Natural killer cell (primary cell): ENCODE measurements at regions not wholly inside any gene's neighbourhood (a gene's known extent, or its start where the extent isn't known, plus 50 kb on each side); places are given as distances from the start of the nearest gene placed in this dataset.

Experiments
- ATAC-seq, 3 donors: fragments of 150-1000 bp in 2 of 3; fragments of 200-7000 bp in 1 of 3; cut with Tn5 transposase; 1 replicate in 1 of 3; 2 replicates in 2 of 3; pipeline ENCODE4 v1.10.0; 2021; ENCODE audit warnings: mild to moderate bottlenecking in 2 of 3, moderate library complexity in 2 of 3
- DNase-seq, 2 donors: peaks; one replicate each; pipeline versions ENCODE4 v3.0.0 to v3.0.0-alpha.2; 2013 to 2021; ENCODE audit warnings: mixed read lengths in 1 of 2
- H3K27ac ChIP-seq: one replicate; pipeline ENCODE4 v1.5.1; 2013; ENCODE audit warnings: mild to moderate bottlenecking, low read length
- H3K27me3 ChIP-seq: one replicate; pipeline ENCODE4 v1.6.1; 2013; ENCODE audit warnings: low read length; ENCODE audit not compliant: control insufficient read depth, insufficient read depth
- H3K36me3 ChIP-seq: one replicate; pipeline ENCODE4 v1.6.1; 2013; ENCODE audit warnings: low read length; ENCODE audit not compliant: control insufficient read depth, insufficient read depth
- H3K4me1 ChIP-seq: one replicate; pipeline ENCODE4 v1.6.1; 2013; ENCODE audit warnings: low read length; ENCODE audit not compliant: control insufficient read depth, insufficient read depth
- H3K4me3 ChIP-seq: one replicate; pipeline ENCODE4 v1.5.1; 2013; ENCODE audit warnings: low read length
- H3K9me3 ChIP-seq: one replicate; pipeline ENCODE4 v1.6.1; 2013; ENCODE audit warnings: low read length; ENCODE audit not compliant: control insufficient read depth, insufficient read depth
- H3K27ac Mint-ChIP-seq, 2 donors: one replicate each; pipeline ENCODE4 v1.8.0; 2022; ENCODE audit warnings: mild to moderate bottlenecking in 2 of 2, mixed read lengths in 2 of 2, moderate library complexity in 1 of 2
- H3K27me3 Mint-ChIP-seq, 2 donors: one replicate each; pipeline ENCODE4 v1.8.0; 2022; ENCODE audit warnings: low read depth in 2 of 2, mixed read lengths in 2 of 2
- H3K36me3 Mint-ChIP-seq: one replicate; pipeline ENCODE4 v1.8.0; 2022; ENCODE audit warnings: mixed read lengths
- H3K4me1 Mint-ChIP-seq, 2 donors: one replicate each; pipeline ENCODE4 v1.8.0; 2022; ENCODE audit warnings: mixed read lengths in 2 of 2
- H3K4me3 Mint-ChIP-seq: one replicate; pipeline ENCODE4 v1.8.0; 2022; ENCODE audit warnings: mild to moderate bottlenecking, moderate library complexity, mixed read lengths
- H3K9me3 Mint-ChIP-seq, 2 donors: one replicate each; pipeline ENCODE4 v1.8.0; 2022; ENCODE audit warnings: mixed read lengths in 2 of 2
- WGBS: methylation state at CpG from one replicate; pipeline ENCODE4 v1.1.7; 2013; ENCODE audit warnings: missing lambda C conversion rate; ENCODE audit not compliant: insufficient coverage; 5-methylcytosine and 5-hydroxymethylcytosine counted together
- intact Hi-C: fragments of 100-400 bp; cut with micrococcal nuclease; formaldehyde crosslinking; loops from one replicate; pipeline ENCODE4 v1.14.2; 2022
- TF ChIP-seq, protein P1 (sequence below): fragments of 200-600 bp; IDR thresholded peaks from one replicate; pipeline ENCODE4 v1.8.0; 2022; ENCODE audit warnings: antibody characterized with exemption

DNA sequence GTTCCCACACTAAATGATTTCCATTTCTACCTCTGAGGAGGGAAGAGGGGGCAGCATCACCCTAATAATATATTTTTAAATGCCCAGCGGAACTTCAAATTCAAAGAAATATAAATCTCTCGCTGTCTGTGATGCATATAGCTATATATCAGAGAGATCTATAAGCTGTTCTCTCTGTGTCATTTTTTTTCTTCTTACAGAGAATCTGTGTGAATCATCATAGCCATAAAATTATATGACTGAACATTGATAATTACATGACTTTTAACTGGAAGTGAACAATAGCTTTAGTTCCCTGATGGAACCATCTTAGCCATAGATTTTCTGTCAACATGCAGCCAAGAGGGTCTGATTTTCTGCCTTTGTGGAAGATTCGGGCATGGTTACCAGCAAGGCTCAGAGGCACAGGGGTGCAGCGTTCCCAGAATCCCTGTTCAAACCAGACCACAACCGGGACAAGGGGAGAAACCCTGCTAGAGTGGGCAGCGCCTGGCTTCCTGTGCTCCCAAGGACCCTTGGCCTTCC lies 93.7 kb upstream of the OSMR start:
- no peaks in the 10 kb centered on the region for H3K27me3 ChIP-seq
- H3K9me3 Mint-ChIP-seq, result peaks cover 0 to 2% of the 10 kb centered on the region in 2 donors
- no peak for ATAC-seq
- no peak overlapping the region for H3K27ac Mint-ChIP-seq
- WGBS, result 78% methylated on average over 4 of the region's 6 CpGs
- DNase-seq, result no peak
- H3K36me3 Mint-ChIP-seq, result no peaks in the 10 kb centered on the region
- no peaks in the 10 kb centered on the region for H3K4me1 ChIP-seq
- H3K9me3 ChIP-seq, result no peaks in the 10 kb centered on the region
- H3K4me3 ChIP-seq, result no peak overlapping the region
- H3K4me1 Mint-ChIP-seq, result no peaks in the 10 kb centered on the region
- peaks cover 6 to 11% of the 10 kb centered on the region in 2 donors for H3K27me3 Mint-ChIP-seq
- H3K27ac ChIP-seq, result no peak overlapping the region
- H3K4me3 Mint-ChIP-seq, result no peak overlapping the region
- no peaks in the 10 kb centered on the region for H3K36me3 ChIP-seq
- TF ChIP-seq, protein P1, sequence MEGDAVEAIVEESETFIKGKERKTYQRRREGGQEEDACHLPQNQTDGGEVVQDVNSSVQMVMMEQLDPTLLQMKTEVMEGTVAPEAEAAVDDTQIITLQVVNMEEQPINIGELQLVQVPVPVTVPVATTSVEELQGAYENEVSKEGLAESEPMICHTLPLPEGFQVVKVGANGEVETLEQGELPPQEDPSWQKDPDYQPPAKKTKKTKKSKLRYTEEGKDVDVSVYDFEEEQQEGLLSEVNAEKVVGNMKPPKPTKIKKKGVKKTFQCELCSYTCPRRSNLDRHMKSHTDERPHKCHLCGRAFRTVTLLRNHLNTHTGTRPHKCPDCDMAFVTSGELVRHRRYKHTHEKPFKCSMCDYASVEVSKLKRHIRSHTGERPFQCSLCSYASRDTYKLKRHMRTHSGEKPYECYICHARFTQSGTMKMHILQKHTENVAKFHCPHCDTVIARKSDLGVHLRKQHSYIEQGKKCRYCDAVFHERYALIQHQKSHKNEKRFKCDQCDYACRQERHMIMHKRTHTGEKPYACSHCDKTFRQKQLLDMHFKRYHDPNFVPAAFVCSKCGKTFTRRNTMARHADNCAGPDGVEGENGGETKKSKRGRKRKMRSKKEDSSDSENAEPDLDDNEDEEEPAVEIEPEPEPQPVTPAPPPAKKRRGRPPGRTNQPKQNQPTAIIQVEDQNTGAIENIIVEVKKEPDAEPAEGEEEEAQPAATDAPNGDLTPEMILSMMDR, result no peak
- intact Hi-C loops, result no loop called here

DNA sequence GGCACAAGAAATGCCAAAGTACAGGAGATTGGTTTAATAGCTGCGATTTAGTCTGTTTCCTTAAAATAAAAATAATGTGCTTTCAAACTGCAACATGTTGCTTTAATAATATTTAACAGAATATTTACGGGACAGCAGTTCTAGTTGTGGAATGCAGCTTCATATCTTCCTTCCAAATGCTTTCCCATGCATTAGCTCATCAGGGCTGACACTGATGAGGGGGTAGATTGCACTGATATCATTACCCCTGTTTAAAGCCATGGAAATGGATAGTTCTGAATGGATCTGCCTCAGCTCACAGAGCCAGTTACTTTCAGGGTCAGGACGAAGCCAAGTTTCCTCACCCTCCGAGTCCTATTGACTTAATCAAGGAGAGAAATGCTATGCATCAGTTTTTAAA lies 93.2 kb upstream of the OSMR start:
- no peak for DNase-seq
- no peaks in the 10 kb centered on the region for H3K4me1 ChIP-seq
- no peaks in the 10 kb centered on the region for H3K9me3 ChIP-seq
- Mint-ChIP-seq H3K4me3 (no peak overlapping the region), H3K36me3 (no peaks in the 10 kb centered on the region), H3K27me3 (peaks cover 6 to 11% of the 10 kb centered on the region in 2 donors), H3K4me1 (no peaks in the 10 kb centered on the region), H3K9me3 (peaks cover 0 to 2% of the 10 kb centered on the region in 2 donors), H3K27ac (no peak overlapping the region)
- no peaks in the 10 kb centered on the region for H3K36me3 ChIP-seq
- TF ChIP-seq, protein P1, result no peak
- WGBS, result 96% methylated on average over 3 of the region's 4 CpGs
- no peak overlapping the region for H3K27ac ChIP-seq
- H3K4me3 ChIP-seq, result no peak overlapping the region
- intact Hi-C loops, result no loop called here
- no peak for ATAC-seq
- H3K27me3 ChIP-seq, result no peaks in the 10 kb centered on the region

DNA sequence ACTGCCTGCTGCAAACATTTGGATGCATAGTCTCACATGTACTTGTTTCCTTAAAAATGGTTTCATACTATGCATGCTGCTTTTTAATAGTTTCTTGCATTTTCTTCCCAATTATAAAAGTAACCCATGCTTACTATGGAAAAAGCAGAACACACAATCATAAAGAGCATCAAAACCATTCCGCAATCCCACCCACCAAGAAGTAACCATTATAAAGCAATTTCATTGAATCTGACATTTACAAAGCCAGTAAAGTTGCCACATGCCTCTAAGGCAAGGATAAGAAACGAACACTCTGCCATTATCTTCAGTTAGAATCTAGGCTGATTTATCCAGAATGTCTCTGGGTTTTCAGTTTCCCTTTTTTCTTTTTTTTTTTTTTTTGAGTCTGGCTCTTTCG lies 92.7 kb upstream of the OSMR start:
- no peaks in the 10 kb centered on the region for H3K4me1 ChIP-seq
- intact Hi-C loops, result no loop called here
- TF ChIP-seq, protein P1, result no peak
- no peak for ATAC-seq
- H3K9me3 ChIP-seq, result no peaks in the 10 kb centered on the region
- Mint-ChIP-seq H3K4me3 (no peak overlapping the region), H3K4me1 (no peaks in the 10 kb centered on the region), H3K9me3 (no peaks in the 10 kb centered on the region), H3K27ac (no peak overlapping the region), H3K36me3 (no peaks in the 10 kb centered on the region), H3K27me3 (peaks cover 6 to 9% of the 10 kb centered on the region in 2 donors)
- no peaks in the 10 kb centered on the region for H3K27me3 ChIP-seq
- WGBS, result 74% methylated on average over 3 of the region's 3 CpGs
- no peak overlapping the region for H3K4me3 ChIP-seq
- H3K36me3 ChIP-seq, result no peaks in the 10 kb centered on the region
- DNase-seq, result no peak
- no peak overlapping the region for H3K27ac ChIP-seq

DNA sequence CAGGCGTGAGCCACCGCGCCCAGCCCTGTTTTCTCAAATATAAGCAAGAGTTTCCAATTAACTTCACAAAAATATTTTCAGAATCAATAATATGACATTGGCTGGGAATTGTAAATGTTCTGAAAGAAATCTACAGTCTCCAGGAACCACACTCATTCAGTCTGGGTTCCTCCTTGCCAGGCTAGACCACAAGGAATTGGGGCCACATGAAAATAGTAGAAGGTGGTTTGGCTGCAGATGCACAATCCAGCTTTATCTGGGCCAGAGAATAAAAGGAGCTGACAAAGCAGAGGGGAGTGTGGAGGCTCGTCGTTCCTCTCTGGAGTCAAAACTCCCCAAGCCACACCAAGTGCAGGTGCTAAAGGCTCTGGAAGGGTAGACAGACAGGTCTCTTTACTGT lies 92.0 kb upstream of the OSMR start:
- intact Hi-C loops, result no loop called here
- WGBS, result 81% methylated on average over 3 of the region's 5 CpGs
- no peaks in the 10 kb centered on the region for H3K9me3 ChIP-seq

More for the DNA sequence above, 92.0 kb upstream of the OSMR start:
- Mint-ChIP-seq H3K9me3 (no peaks in the 10 kb centered on the region), H3K27ac (no peak overlapping the region), H3K27me3 (peaks cover 5 to 6% of the 10 kb centered on the region in 2 donors), H3K4me1 (no peaks in the 10 kb centered on the region), H3K36me3 (no peaks in the 10 kb centered on the region), H3K4me3 (no peak overlapping the region)
- ATAC-seq (no peak), DNase-seq (no peak)
- H3K4me1 ChIP-seq, result no peaks in the 10 kb centered on the region
- H3K36me3 ChIP-seq, result no peaks in the 10 kb centered on the region
- no peak overlapping the region for H3K4me3 ChIP-seq
- TF ChIP-seq, protein P1, result no peak
- H3K27ac ChIP-seq, result no peak overlapping the region
- no peaks in the 10 kb centered on the region for H3K27me3 ChIP-seq
